Smooth muscle cell (in vitro differentiated cells): ENCODE measurements at regions not wholly inside any gene's neighbourhood (a gene's known extent, or its start where the extent isn't known, plus 50 kb on each side); places are given as distances from the start of the nearest gene placed in this dataset.

ENCODE experiments used
- DNase-seq: peaks from one replicate; lab custom pipeline; 2025; ENCODE audit not compliant: unreplicated experiment; lab: John Stamatoyannopoulos, UW
- H2AFZ ChIP-seq: fragments of 200-600 bp; sonication (generic); 2 replicates; pipeline ENCODE4 v1.6.0; 2016; ENCODE audit warnings: antibody characterized with exemption, low read depth, mild to moderate bottlenecking
- H3F3A ChIP-seq: fragments of 200-600 bp; sonication (generic); 2 replicates; pipeline ENCODE4 v1.6.0; 2017; ENCODE audit warnings: antibody characterized with exemption, low read depth
- H3K27ac ChIP-seq: fragments of 200-600 bp; sonication (generic); 2 replicates; pipeline ENCODE4 v1.5.1; 2016; ENCODE audit warnings: low read depth, mild to moderate bottlenecking
- H3K27me3 ChIP-seq: fragments of 200-600 bp; sonication (generic); 2 replicates; pipeline ENCODE4 v1.6.1; 2016; ENCODE audit warnings: low read depth, mild to moderate bottlenecking
- H3K36me3 ChIP-seq: fragments of 200-600 bp; sonication (generic); 2 replicates; pipeline ENCODE4 v1.5.1; 2016; ENCODE audit warnings: low read depth
- H3K4me1 ChIP-seq: fragments of 200-600 bp; sonication (generic); 2 replicates; pipeline ENCODE4 v1.5.1; 2016; ENCODE audit warnings: low read depth
- H3K4me2 ChIP-seq: fragments of 200-600 bp; sonication (generic); 2 replicates; pipeline ENCODE4 v1.6.0; 2016; ENCODE audit warnings: mild to moderate bottlenecking
- H3K4me3 ChIP-seq: fragments of 200-600 bp; sonication (generic); 2 replicates; pipeline ENCODE4 v1.5.1; 2016; ENCODE audit warnings: mild to moderate bottlenecking
- H3K79me2 ChIP-seq: fragments of 200-600 bp; sonication (generic); 2 replicates; pipeline ENCODE4 v1.6.0; 2016; ENCODE audit warnings: low read depth, mild to moderate bottlenecking
- H3K9ac ChIP-seq: fragments of 200-600 bp; sonication (generic); 2 replicates; pipeline ENCODE4 v1.6.0; 2016; ENCODE audit warnings: low read depth
- H3K9me3 ChIP-seq: fragments of 200-600 bp; sonication (generic); replicated peaks from 2 replicates; pipeline ENCODE4 v1.5.1; 2016; ENCODE audit warnings: low read depth
- H4K20me1 ChIP-seq: fragments of 200-600 bp; sonication (generic); 2 replicates; pipeline ENCODE4 v1.6.0; 2016; ENCODE audit warnings: low read depth
- WGBS: methylation state at CpG from one replicate; pipeline ENCODE4 v1.1.7; 2016; ENCODE audit warnings: low lambda C conversion rate; 5-methylcytosine and 5-hydroxymethylcytosine counted together
- TF ChIP-seq, protein P1 (sequence below): fragments of 200-600 bp; sonication (generic); IDR thresholded peaks from 2 replicates; pipeline ENCODE4 v1.5.1; 2017; ENCODE audit warnings: borderline replicate concordance, mild to moderate bottlenecking, antibody characterized with exemption; ENCODE audit not compliant: insufficient read depth, poor library complexity, severe bottlenecking

DNA sequence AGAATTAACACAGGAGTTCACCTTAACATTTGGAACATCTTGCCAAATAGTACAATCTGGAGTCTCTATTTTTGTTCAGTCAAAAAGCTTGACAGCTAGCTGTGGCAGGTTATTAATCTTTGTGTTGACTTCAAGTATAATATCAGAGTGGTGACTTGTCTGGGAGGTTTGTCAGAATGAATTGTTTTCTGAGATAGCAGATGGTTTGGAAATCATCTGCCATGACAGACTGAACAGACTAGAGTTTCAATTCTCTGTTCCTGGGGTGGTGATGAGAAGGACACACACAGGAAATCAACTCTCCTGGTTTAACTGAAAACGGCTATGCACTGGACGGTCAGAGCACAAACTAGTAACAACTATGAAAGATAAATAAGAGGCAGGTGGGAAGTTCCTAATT lies 203.3 kb upstream of the EMCN start:
- H3K9ac ChIP-seq, result no peak overlapping the region
- no peak overlapping the region for H3K27ac ChIP-seq
- H3F3A ChIP-seq, result no peaks in the 10 kb centered on the region
- TF ChIP-seq, protein P1, sequence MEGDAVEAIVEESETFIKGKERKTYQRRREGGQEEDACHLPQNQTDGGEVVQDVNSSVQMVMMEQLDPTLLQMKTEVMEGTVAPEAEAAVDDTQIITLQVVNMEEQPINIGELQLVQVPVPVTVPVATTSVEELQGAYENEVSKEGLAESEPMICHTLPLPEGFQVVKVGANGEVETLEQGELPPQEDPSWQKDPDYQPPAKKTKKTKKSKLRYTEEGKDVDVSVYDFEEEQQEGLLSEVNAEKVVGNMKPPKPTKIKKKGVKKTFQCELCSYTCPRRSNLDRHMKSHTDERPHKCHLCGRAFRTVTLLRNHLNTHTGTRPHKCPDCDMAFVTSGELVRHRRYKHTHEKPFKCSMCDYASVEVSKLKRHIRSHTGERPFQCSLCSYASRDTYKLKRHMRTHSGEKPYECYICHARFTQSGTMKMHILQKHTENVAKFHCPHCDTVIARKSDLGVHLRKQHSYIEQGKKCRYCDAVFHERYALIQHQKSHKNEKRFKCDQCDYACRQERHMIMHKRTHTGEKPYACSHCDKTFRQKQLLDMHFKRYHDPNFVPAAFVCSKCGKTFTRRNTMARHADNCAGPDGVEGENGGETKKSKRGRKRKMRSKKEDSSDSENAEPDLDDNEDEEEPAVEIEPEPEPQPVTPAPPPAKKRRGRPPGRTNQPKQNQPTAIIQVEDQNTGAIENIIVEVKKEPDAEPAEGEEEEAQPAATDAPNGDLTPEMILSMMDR, result no peak
- no peaks in the 10 kb centered on the region for H3K36me3 ChIP-seq
- H3K4me1 ChIP-seq, result no peaks in the 10 kb centered on the region
- peaks cover 6% of the 10 kb centered on the region for H3K9me3 ChIP-seq
- H4K20me1 ChIP-seq, result no peaks in the 10 kb centered on the region
- WGBS, result 82% methylated on average over 2 of the region's 2 CpGs
- no peak overlapping the region for H3K4me3 ChIP-seq
- no peak for DNase-seq
- H3K4me2 ChIP-seq, result no peak overlapping the region
- H3K79me2 ChIP-seq, result no peaks in the 10 kb centered on the region
- H3K27me3 ChIP-seq, result no peaks in the 10 kb centered on the region
- no peak overlapping the region for H2AFZ ChIP-seq

GRCh38 chr4:100716416-100716815 lies 198.6 kb upstream of the EMCN start:
- DNase-seq, result no peak
- H3K36me3 ChIP-seq, result no peaks in the 10 kb centered on the region
- no peaks in the 10 kb centered on the region for H3F3A ChIP-seq
- H2AFZ ChIP-seq, result no peak overlapping the region
- H4K20me1 ChIP-seq, result no peaks in the 10 kb centered on the region
- 83% methylated on average over 5 of the region's 5 CpGs for WGBS
- H3K27me3 ChIP-seq, result no peaks in the 10 kb centered on the region
- H3K27ac ChIP-seq, result no peak overlapping the region
- H3K4me2 ChIP-seq, result no peak overlapping the region
- H3K4me3 ChIP-seq, result no peak overlapping the region
- no peaks in the 10 kb centered on the region for H3K4me1 ChIP-seq
- no peak overlapping the region for H3K9ac ChIP-seq
- no peaks in the 10 kb centered on the region for H3K9me3 ChIP-seq
- TF ChIP-seq, protein P1, result no peak
- no peaks in the 10 kb centered on the region for H3K79me2 ChIP-seq

- Histone ChIP-seq H3K9ac (no peak overlapping the region), H3K4me3 (no peak overlapping the region), H3K36me3 (no peaks in the 10 kb centered on the region), H3F3A (no peaks in the 10 kb centered on the region), H3K9me3 (no peaks in the 10 kb centered on the region), H3K4me1 (no peaks in the 10 kb centered on the region), H2AFZ (no peak overlapping the region), H3K4me2 (no peak overlapping the region), H3K79me2 (no peaks in the 10 kb centered on the region), H3K27me3 (no peaks in the 10 kb centered on the region), H3K27ac (no peak overlapping the region), H4K20me1 (no peaks in the 10 kb centered on the region)
- DNase-seq, result no peak
- TF ChIP-seq, protein P1, result no peak
- WGBS, result 71% methylated on average over 4 of the region's 4 CpGs
These were observed 191.0 kb upstream of the EMCN start for GRCh38 chr4:100708776-100709175.

DNA sequence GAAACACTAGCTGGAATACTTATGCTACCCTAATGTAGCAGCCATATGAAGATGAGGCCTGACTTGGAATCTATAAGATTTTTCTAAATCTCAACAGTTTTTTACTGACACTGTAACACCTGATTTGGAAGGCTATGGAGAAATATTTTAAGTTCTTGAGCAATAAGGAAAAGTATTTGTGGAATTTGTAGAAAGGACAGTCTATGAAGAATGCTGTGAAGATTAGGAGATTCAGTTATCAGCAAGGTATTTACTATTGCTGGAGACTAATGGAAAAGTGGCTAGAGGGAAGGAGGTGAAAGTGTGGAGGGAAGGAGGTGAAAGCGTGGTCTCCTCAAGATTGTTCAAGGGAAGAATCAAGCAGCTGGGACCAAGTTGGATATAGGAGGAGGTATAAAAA lies 190.0 kb upstream of the EMCN start:
- H2AFZ ChIP-seq, result no peak overlapping the region
- no peaks in the 10 kb centered on the region for H3K27me3 ChIP-seq
- no peaks in the 10 kb centered on the region for H3K79me2 ChIP-seq
- H3K36me3 ChIP-seq, result no peaks in the 10 kb centered on the region
- WGBS, result 81% methylated on average over 1 of the region's 1 CpG
- no peaks in the 10 kb centered on the region for H3F3A ChIP-seq
- no peak for DNase-seq
- H3K9ac ChIP-seq, result no peak overlapping the region
- no peaks in the 10 kb centered on the region for H3K9me3 ChIP-seq
- no peak overlapping the region for H3K27ac ChIP-seq
- no peaks in the 10 kb centered on the region for H3K4me1 ChIP-seq
- no peaks in the 10 kb centered on the region for H4K20me1 ChIP-seq
- TF ChIP-seq, protein P1, result no peak
- no peak overlapping the region for H3K4me2 ChIP-seq
- no peak overlapping the region for H3K4me3 ChIP-seq
